CD4-positive, alpha-beta memory T cell (primary cell): ENCODE measurements at regions not wholly inside any gene's neighbourhood (a gene's known extent, or its start where the extent isn't known, plus 50 kb on each side); places are given as distances from the start of the nearest gene placed in this dataset.
"Not testable (repeated sequence)": the region's sequence is repeated elsewhere in the genome, so short reads cannot be mapped to it uniquely, and the experiment has no call there.

Source experiments
- CTCF ChIA-PET: fragments of 350-600 bp; sonication (Branson Sonifier 250); formaldehyde crosslinking; loops from one replicate; lab custom pipeline; 2021; ENCODE audit warnings: inconsistent platforms; ENCODE audit not compliant: partially characterized antibody; lab: Charles Lee
- POLR2A ChIA-PET: fragments of 350-600 bp; sonication (Branson Sonifier 250); formaldehyde crosslinking; loops from one replicate; lab custom pipeline; 2021; ENCODE audit not compliant: partially characterized antibody; lab: Charles Lee
- DNase-seq, 5 donors: peaks; one replicate each; pipeline versions ENCODE4 v3.0.0 to v3.0.0-alpha.2; 2020 to 2022; ENCODE audit warnings: mixed read lengths in 1 of 5
- H3K27ac ChIP-seq: one replicate; pipeline ENCODE4 v1.7.0; 2013; ENCODE audit warnings: low read depth, low read length
- H3K27me3 ChIP-seq: 2 replicates; pipeline ENCODE4 v1.7.0; 2013; ENCODE audit warnings: mild to moderate bottlenecking, low read length, moderate library complexity; ENCODE audit not compliant: insufficient read depth
- H3K36me3 ChIP-seq: 2 replicates; pipeline ENCODE4 v1.7.0; 2013; ENCODE audit warnings: mild to moderate bottlenecking, low read length, moderate library complexity; ENCODE audit not compliant: insufficient read depth
- H3K4me1 ChIP-seq: 2 replicates; pipeline ENCODE4 v1.7.0; 2013; ENCODE audit warnings: mild to moderate bottlenecking, low read length, moderate library complexity; ENCODE audit not compliant: insufficient read depth
- H3K4me3 ChIP-seq, 2 donors: one replicate each; pipeline ENCODE4 v1.7.0; 2013; ENCODE audit warnings: low read length in 2 of 2, mild to moderate bottlenecking in 1 of 2
- H3K9me3 ChIP-seq, 2 donors: one replicate each; pipeline ENCODE4 v1.7.0; 2013; ENCODE audit warnings: low read length in 2 of 2, control low read depth in 1 of 2; ENCODE audit not compliant: control insufficient read depth in 1 of 2
- H3K27ac Mint-ChIP-seq, 7 donors: one replicate each; pipeline ENCODE4 v1.8.0; 2020 to 2021; ENCODE audit warnings: mixed read lengths in 7 of 7, mild to moderate bottlenecking in 6 of 7, inconsistent platforms in 3 of 7, moderate library complexity in 3 of 7
- H3K27me3 Mint-ChIP-seq, 2 donors: one replicate each; pipeline ENCODE4 v1.8.0; 2020 to 2021; ENCODE audit warnings: mixed read lengths in 2 of 2
- H3K36me3 Mint-ChIP-seq, 2 donors: one replicate each; pipeline ENCODE4 v1.8.0; 2020 to 2021; ENCODE audit warnings: mixed read lengths in 2 of 2, inconsistent platforms in 1 of 2, mild to moderate bottlenecking in 1 of 2
- H3K4me1 Mint-ChIP-seq, 4 donors: one replicate each; pipeline ENCODE4 v1.8.0; 2020 to 2021; ENCODE audit warnings: mixed read lengths in 4 of 4, mild to moderate bottlenecking in 1 of 4
- H3K4me3 Mint-ChIP-seq, 8 donors: one replicate each; pipeline ENCODE4 v1.8.0; 2020 to 2021; ENCODE audit warnings: mixed read lengths in 8 of 8, mild to moderate bottlenecking in 7 of 8, moderate library complexity in 6 of 8, inconsistent platforms in 3 of 8
- H3K9me3 Mint-ChIP-seq, 8 donors: one replicate each; pipeline ENCODE4 v1.8.0; 2020 to 2021; ENCODE audit warnings: mixed read lengths in 8 of 8, mild to moderate bottlenecking in 5 of 8, inconsistent platforms in 3 of 8, moderate library complexity in 1 of 8
- intact Hi-C: fragments of 100-400 bp; cut with micrococcal nuclease; formaldehyde crosslinking; loops from one replicate; pipeline ENCODE4 v1.15.1; 2023

DNA sequence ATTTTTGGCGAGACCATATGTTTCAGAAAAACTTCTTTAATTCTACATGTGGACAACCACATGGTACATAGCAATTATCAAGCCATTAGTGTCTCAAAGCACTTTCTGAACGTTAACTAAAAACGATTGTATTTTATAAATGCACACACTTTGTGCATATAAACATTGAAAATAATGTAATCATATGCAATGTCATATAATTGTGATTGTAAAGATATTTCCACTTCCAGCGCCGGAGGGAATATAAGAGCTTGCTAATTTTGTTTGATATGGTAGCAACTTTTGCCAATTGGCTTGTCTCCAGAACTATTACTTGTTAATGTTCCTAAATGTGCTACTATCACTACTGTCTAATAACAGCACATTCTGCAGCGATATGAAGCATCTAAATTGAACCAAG is 162.3 kb upstream of the SMIM31 start:
- no peaks in the 10 kb centered on the region for H3K27me3 Mint-ChIP-seq
- H3K36me3 ChIP-seq, result no peaks in the 10 kb centered on the region
- no peak for DNase-seq
- H3K4me1 ChIP-seq, result no peaks in the 10 kb centered on the region
- peaks cover 0 to 5% (median 0%) of the 10 kb centered on the region in 8 donors for H3K9me3 Mint-ChIP-seq
- H3K27me3 ChIP-seq, result no peaks in the 10 kb centered on the region
- CTCF ChIA-PET, result no interaction called here
- POLR2A ChIA-PET, result no interaction called here
- intact Hi-C loops, result no loop called here
- no peak overlapping the region for H3K4me3 ChIP-seq
- no peak overlapping the region for H3K4me3 Mint-ChIP-seq
- H3K9me3 ChIP-seq, result no peaks in the 10 kb centered on the region
- no peaks in the 10 kb centered on the region for H3K4me1 Mint-ChIP-seq
- H3K27ac ChIP-seq, result no peak overlapping the region
- no peaks in the 10 kb centered on the region for H3K36me3 Mint-ChIP-seq
- H3K27ac Mint-ChIP-seq, result no peak overlapping the region

DNA sequence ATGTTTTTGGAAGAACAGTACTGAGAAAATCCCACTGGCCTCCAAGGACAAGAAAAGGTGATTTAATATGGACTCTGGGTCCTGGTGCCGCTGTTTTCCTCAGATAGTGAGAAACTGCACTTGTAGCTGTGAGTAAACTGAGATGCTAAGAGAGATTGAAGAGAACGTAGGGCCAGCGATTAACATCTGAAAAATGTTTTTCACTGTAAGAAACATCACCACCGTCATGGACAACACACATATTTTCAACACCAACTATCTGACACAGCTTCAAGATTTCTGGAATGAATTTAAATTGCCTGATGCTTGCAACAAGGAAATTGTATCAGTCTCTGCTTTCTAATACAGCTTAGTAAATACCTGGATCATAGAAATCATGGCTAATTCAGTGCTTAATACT is 158.2 kb upstream of the SMIM31 start:
- no peak overlapping the region for H3K4me3 Mint-ChIP-seq
- H3K27me3 Mint-ChIP-seq, result no peaks in the 10 kb centered on the region
- DNase-seq, result no peak
- no peaks in the 10 kb centered on the region for H3K4me1 ChIP-seq
- peaks cover 0 to 5% (median 0%) of the 10 kb centered on the region in 8 donors for H3K9me3 Mint-ChIP-seq
- ChIA-PET CTCF (no interaction called here), POLR2A (no interaction called here)
- no peak overlapping the region for H3K4me3 ChIP-seq
- no peaks in the 10 kb centered on the region for H3K36me3 ChIP-seq
- no peak overlapping the region for H3K27ac ChIP-seq
- H3K36me3 Mint-ChIP-seq, result no peaks in the 10 kb centered on the region
- H3K9me3 ChIP-seq, result no peaks in the 10 kb centered on the region
- intact Hi-C loops, result no loop called here
- H3K27me3 ChIP-seq, result no peaks in the 10 kb centered on the region
- no peaks in the 10 kb centered on the region for H3K4me1 Mint-ChIP-seq
- H3K27ac Mint-ChIP-seq, result no peak overlapping the region

GRCh38 chr4:164596318-164596878 is 157.5 kb upstream of the SMIM31 start:
- CTCF ChIA-PET, result no interaction called here
- no peaks in the 10 kb centered on the region for H3K27me3 Mint-ChIP-seq
- Histone ChIP-seq H3K27ac (no peak overlapping the region), H3K9me3 (no peaks in the 10 kb centered on the region), H3K4me3 (no peak overlapping the region), H3K4me1 (no peaks in the 10 kb centered on the region), H3K36me3 (no peaks in the 10 kb centered on the region), H3K27me3 (no peaks in the 10 kb centered on the region)
- DNase-seq, result no peak
- H3K4me1 Mint-ChIP-seq, result no peaks in the 10 kb centered on the region
- POLR2A ChIA-PET, result no interaction called here
- no peaks in the 10 kb centered on the region for H3K36me3 Mint-ChIP-seq
- intact Hi-C loops, result no loop called here
- H3K27ac Mint-ChIP-seq, result peak overlapping the region in 1 of 7 donors; percentile 31
- H3K9me3 Mint-ChIP-seq, result peaks cover 0 to 11% (median 1%) of the 10 kb centered on the region in 8 donors
- no peak overlapping the region for H3K4me3 Mint-ChIP-seq

GRCh38 chr4:164596927-164597326 is 157.0 kb upstream of the SMIM31 start:
- no peaks in the 10 kb centered on the region for H3K9me3 ChIP-seq
- no peak overlapping the region for H3K27ac ChIP-seq
- no peak overlapping the region for H3K27ac Mint-ChIP-seq
- H3K27me3 Mint-ChIP-seq, result no peaks in the 10 kb centered on the region
- ChIA-PET POLR2A (no interaction called here), CTCF (no interaction called here)
- peaks cover 0 to 16% (median 5%) of the 10 kb centered on the region in 8 donors for H3K9me3 Mint-ChIP-seq
- H3K4me1 Mint-ChIP-seq, result no peaks in the 10 kb centered on the region
- H3K4me3 ChIP-seq, result no peak overlapping the region
- no peaks in the 10 kb centered on the region for H3K4me1 ChIP-seq
- H3K36me3 ChIP-seq, result no peaks in the 10 kb centered on the region
- intact Hi-C loops, result no loop called here
- no peak for DNase-seq
- H3K36me3 Mint-ChIP-seq, result no peaks in the 10 kb centered on the region
- no peaks in the 10 kb centered on the region for H3K27me3 ChIP-seq
- H3K4me3 Mint-ChIP-seq, result no peak overlapping the region

DNA sequence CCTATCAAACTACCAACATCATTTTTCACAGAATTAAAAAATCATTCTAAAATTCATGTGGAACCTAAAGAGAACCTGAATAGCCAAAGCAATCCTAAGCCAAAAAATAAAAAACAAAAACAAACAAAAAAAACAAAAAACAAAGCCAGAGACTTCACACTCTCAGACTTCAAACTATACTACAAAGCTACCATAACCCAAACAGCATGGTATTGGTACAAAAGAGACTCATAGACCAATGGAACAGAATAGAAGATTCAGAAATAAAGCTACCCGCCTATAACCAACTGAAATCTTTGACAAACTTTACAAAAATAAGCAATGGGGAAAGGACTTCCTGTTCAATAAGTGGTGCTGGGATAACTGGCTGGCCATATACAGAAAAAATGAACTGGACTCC is 152.3 kb upstream of the SMIM31 start:
- Histone ChIP-seq H3K27ac (no peak overlapping the region), H3K36me3 (no peaks in the 10 kb centered on the region), H3K9me3 (no peaks in the 10 kb centered on the region), H3K4me1 (no peaks in the 10 kb centered on the region), H3K27me3 (no peaks in the 10 kb centered on the region), H3K4me3 (no peak overlapping the region)
- Mint-ChIP-seq H3K36me3 (no peaks in the 10 kb centered on the region), H3K4me1 (no peaks in the 10 kb centered on the region), H3K9me3 (peaks cover 0 to 22% (median 6%) of the 10 kb centered on the region in 8 donors), H3K27ac (no peak overlapping the region), H3K27me3 (no peaks in the 10 kb centered on the region), H3K4me3 (no peak overlapping the region)
- intact Hi-C loops, result no loop called here
- ChIA-PET CTCF (no interaction called here), POLR2A (no interaction called here)
- DNase-seq, result no peak

GRCh38 chr4:164605791-164606190 is 148.1 kb upstream of the SMIM31 start:
- H3K27ac ChIP-seq, H3K9me3 ChIP-seq, H3K4me3 Mint-ChIP-seq, POLR2A ChIA-PET, H3K4me1 Mint-ChIP-seq, H3K4me1 ChIP-seq, DNase-seq, H3K36me3 Mint-ChIP-seq, intact Hi-C loops, H3K4me3 ChIP-seq, H3K27ac Mint-ChIP-seq, H3K36me3 ChIP-seq, H3K27me3 ChIP-seq, H3K27me3 Mint-ChIP-seq: not testable (repeated sequence)
- H3K9me3 Mint-ChIP-seq, result peaks cover 0 to 21% (median 6%) of the 10 kb centered on the region in 8 donors
- CTCF ChIA-PET, result interaction anchor here (1.6 kb wide), 1 partner anchor 8 kb away, joined by 3 read pairs; no protein-coding TSS in a partner anchor

DNA sequence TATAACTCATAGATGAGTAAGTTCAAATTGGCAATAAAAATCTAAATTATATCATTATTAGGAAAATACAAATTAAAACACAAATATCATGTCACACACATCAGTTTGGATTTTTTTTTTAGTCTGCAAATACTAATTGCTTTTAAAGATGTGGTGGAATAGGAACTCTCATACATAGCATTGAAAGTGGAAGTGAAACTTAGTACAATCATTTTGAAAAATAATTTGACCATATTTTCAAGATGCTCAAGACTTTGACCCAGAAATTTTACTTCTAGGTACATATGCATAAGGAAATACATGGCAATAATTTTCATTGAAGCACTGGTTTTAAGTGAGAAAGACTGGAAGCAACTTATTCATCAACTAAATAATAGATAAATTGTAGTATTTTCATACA is 147.5 kb upstream of the SMIM31 start:
- no peaks in the 10 kb centered on the region for H3K36me3 Mint-ChIP-seq
- no peak overlapping the region for H3K27ac Mint-ChIP-seq
- H3K36me3 ChIP-seq, result no peaks in the 10 kb centered on the region
- CTCF ChIA-PET, result no interaction called here
- peaks cover 0 to 14% (median 5%) of the 10 kb centered on the region in 8 donors for H3K9me3 Mint-ChIP-seq
- H3K27me3 ChIP-seq, result no peaks in the 10 kb centered on the region
- H3K27ac ChIP-seq, result no peak overlapping the region
- H3K4me1 ChIP-seq, result no peaks in the 10 kb centered on the region
- intact Hi-C loops, result no loop called here
- no peak overlapping the region for H3K4me3 ChIP-seq
- no peak for DNase-seq
- no peak overlapping the region for H3K4me3 Mint-ChIP-seq
- no peaks in the 10 kb centered on the region for H3K27me3 Mint-ChIP-seq
- no peaks in the 10 kb centered on the region for H3K4me1 Mint-ChIP-seq
- POLR2A ChIA-PET, result no interaction called here
- H3K9me3 ChIP-seq, result no peaks in the 10 kb centered on the region

- no peak overlapping the region for H3K4me3 ChIP-seq
- no peak overlapping the region for H3K4me3 Mint-ChIP-seq
- no peak for DNase-seq
- no peaks in the 10 kb centered on the region for H3K9me3 ChIP-seq
- ChIA-PET POLR2A (no interaction called here), CTCF (interaction anchor here (1.1 kb wide), 1 partner anchor 8 kb away, joined by 3 read pairs; no protein-coding TSS in a partner anchor)
- H3K4me1 Mint-ChIP-seq, result peaks cover 0 to 2% (median 0%) of the 10 kb centered on the region in 4 donors
- H3K27me3 Mint-ChIP-seq, result no peaks in the 10 kb centered on the region
- H3K4me1 ChIP-seq, result no peaks in the 10 kb centered on the region
- H3K27ac Mint-ChIP-seq, result no peak overlapping the region
- H3K27me3 ChIP-seq, result no peaks in the 10 kb centered on the region
- H3K36me3 ChIP-seq, result no peaks in the 10 kb centered on the region
- peaks cover 0 to 3% (median 0%) of the 10 kb centered on the region in 8 donors for H3K9me3 Mint-ChIP-seq
- intact Hi-C loops, result no loop called here
- H3K36me3 Mint-ChIP-seq, result no peaks in the 10 kb centered on the region
- H3K27ac ChIP-seq, result no peak overlapping the region
These were observed 140.7 kb upstream of the SMIM31 start for GRCh38 chr4:164613256-164613655.
